Naive thymus-derived CD4-positive, alpha-beta T cell (primary cell): ENCODE measurements at regions not wholly inside any gene's neighbourhood (a gene's known extent, or its start where the extent isn't known, plus 50 kb on each side); places are given as distances from the start of the nearest gene placed in this dataset.

ENCODE experiments used
- ATAC-seq: fragments of 150-1000 bp; cut with Tn5 transposase; 2 replicates; pipeline ENCODE4 v1.10.0; 2021; ENCODE audit warnings: mild to moderate bottlenecking, moderate library complexity
- CTCF ChIA-PET: fragments of 350-600 bp; sonication (Branson Sonifier 250); formaldehyde crosslinking; loops from one replicate; lab custom pipeline; 2021; ENCODE audit warnings: antibody characterized with exemption; lab: Charles Lee
- POLR2A ChIA-PET: fragments of 350-600 bp; sonication (Branson Sonifier 250); formaldehyde crosslinking; loops from one replicate; lab custom pipeline; 2021; ENCODE audit warnings: antibody characterized with exemption, inconsistent platforms; lab: Charles Lee
- DNase-seq, 9 donors: peaks; one replicate each; pipeline versions ENCODE4 v3.0.0 to v3.0.0-alpha.2; 2020 to 2022; ENCODE audit warnings: mixed read lengths in 1 of 9
- H3K27ac ChIP-seq: one replicate; pipeline ENCODE4 v1.7.0; 2013; ENCODE audit warnings: mild to moderate bottlenecking, low read depth, low read length, moderate library complexity
- H3K27me3 ChIP-seq, 2 donors: one replicate each; pipeline ENCODE4 v1.7.0; 2013; ENCODE audit warnings: low read length in 2 of 2, mild to moderate bottlenecking in 2 of 2, moderate library complexity in 2 of 2; ENCODE audit not compliant: control insufficient read depth in 2 of 2, insufficient read depth in 2 of 2
- H3K36me3 ChIP-seq, 3 experiments: 1 replicate in 2 of 3; 2 replicates in 1 of 3; pipeline ENCODE4 v1.7.0; 2013; ENCODE audit warnings: low read length in 3 of 3, mild to moderate bottlenecking in 3 of 3, moderate library complexity in 1 of 3; ENCODE audit not compliant: insufficient read depth in 3 of 3, control insufficient read depth in 2 of 3
- H3K4me1 ChIP-seq, 2 donors: one replicate each; pipeline ENCODE4 v1.7.0; 2013; ENCODE audit warnings: low read length in 2 of 2, mild to moderate bottlenecking in 2 of 2, moderate library complexity in 1 of 2; ENCODE audit not compliant: control insufficient read depth in 2 of 2, insufficient read depth in 2 of 2
- H3K4me3 ChIP-seq: 2 replicates; pipeline ENCODE4 v1.7.0; 2013; ENCODE audit warnings: mild to moderate bottlenecking, low read length
- H3K9me3 ChIP-seq, 3 experiments: 1 replicate in 2 of 3; 2 replicates in 1 of 3; pipeline ENCODE4 v1.7.0; 2013; ENCODE audit warnings: low read length in 3 of 3; ENCODE audit not compliant: control insufficient read depth in 2 of 3
- H3K27ac Mint-ChIP-seq, 9 donors: one replicate each; pipeline ENCODE4 v1.8.0; 2020 to 2022; ENCODE audit warnings: mixed read lengths in 9 of 9, mild to moderate bottlenecking in 8 of 9, moderate library complexity in 5 of 9, inconsistent platforms in 2 of 9
- H3K27me3 Mint-ChIP-seq, 5 donors: one replicate each; pipeline ENCODE4 v1.8.0; 2021 to 2022; ENCODE audit warnings: mixed read lengths in 5 of 5, mild to moderate bottlenecking in 1 of 5
- H3K36me3 Mint-ChIP-seq, 5 donors: one replicate each; pipeline ENCODE4 v1.8.0; 2020 to 2022; ENCODE audit warnings: mixed read lengths in 5 of 5, mild to moderate bottlenecking in 3 of 5, inconsistent platforms in 1 of 5
- H3K4me1 Mint-ChIP-seq, 7 donors: one replicate each; pipeline ENCODE4 v1.8.0; 2020 to 2022; ENCODE audit warnings: mixed read lengths in 7 of 7, mild to moderate bottlenecking in 3 of 7, inconsistent platforms in 1 of 7
- H3K4me3 Mint-ChIP-seq, 10 donors: one replicate each; pipeline ENCODE4 v1.8.0; 2020 to 2022; ENCODE audit warnings: mild to moderate bottlenecking in 10 of 10, mixed read lengths in 10 of 10, moderate library complexity in 6 of 10, inconsistent platforms in 2 of 10
- H3K9me3 Mint-ChIP-seq, 11 donors: one replicate each; pipeline ENCODE4 v1.8.0; 2020 to 2022; ENCODE audit warnings: mixed read lengths in 11 of 11, mild to moderate bottlenecking in 4 of 11, inconsistent platforms in 1 of 11, moderate library complexity in 1 of 11
- intact Hi-C, 2 donors: fragments of 100-400 bp; cut with micrococcal nuclease; formaldehyde crosslinking; loops; one replicate each; pipeline ENCODE4 v1.15.1; 2023

DNA sequence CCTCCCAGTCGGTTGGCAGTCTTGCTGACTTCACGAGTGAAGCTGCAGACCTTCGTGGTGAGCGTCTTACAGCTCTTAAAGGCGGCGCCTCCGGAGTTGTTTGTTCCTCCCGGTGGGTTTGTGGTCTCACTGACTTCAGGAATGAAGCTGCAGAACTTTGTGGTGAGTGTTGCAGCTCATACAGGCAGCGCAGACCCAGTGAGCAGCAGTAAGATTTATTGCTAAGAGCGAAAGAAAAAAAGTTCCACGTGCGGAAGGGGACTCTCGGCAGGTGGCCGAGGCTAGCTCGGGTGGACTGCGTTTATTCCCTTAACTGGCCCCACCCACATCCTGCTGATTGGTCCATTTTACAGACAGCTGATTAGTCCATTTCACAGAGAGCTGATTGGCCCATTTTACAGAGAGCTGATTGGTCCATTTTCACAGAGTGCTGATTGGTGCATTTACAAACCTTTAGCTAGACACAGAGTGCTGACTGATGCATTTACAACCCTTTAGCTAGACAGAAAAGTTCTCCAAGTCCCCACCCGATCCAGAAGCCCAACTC, 240.3 kb downstream of the LRATD1 start:
- ChIA-PET POLR2A (no interaction called here), CTCF (no interaction called here)
- Histone ChIP-seq H3K4me3 (no peak overlapping the region), H3K36me3 (no peaks in the 10 kb centered on the region), H3K27ac (no peak overlapping the region), H3K9me3 (no peaks in the 10 kb centered on the region), H3K27me3 (no peaks in the 10 kb centered on the region), H3K4me1 (no peaks in the 10 kb centered on the region)
- no peaks in the 10 kb centered on the region for H3K36me3 Mint-ChIP-seq
- H3K4me1 Mint-ChIP-seq: no peaks in the 10 kb centered on the region
- H3K27ac Mint-ChIP-seq: no peak overlapping the region
- peaks cover 0 to 19% (median 4%) of the 10 kb centered on the region in 11 donors for H3K9me3 Mint-ChIP-seq
- H3K4me3 Mint-ChIP-seq: peak overlapping the region in 4 of 10 donors; percentile 21 to 67 (median 38)
- intact Hi-C loops: no loop called here
- peaks cover 0 to 8% (median 5%) of the 10 kb centered on the region in 5 donors for H3K27me3 Mint-ChIP-seq
- no peak for DNase-seq
- no peak for ATAC-seq

DNA sequence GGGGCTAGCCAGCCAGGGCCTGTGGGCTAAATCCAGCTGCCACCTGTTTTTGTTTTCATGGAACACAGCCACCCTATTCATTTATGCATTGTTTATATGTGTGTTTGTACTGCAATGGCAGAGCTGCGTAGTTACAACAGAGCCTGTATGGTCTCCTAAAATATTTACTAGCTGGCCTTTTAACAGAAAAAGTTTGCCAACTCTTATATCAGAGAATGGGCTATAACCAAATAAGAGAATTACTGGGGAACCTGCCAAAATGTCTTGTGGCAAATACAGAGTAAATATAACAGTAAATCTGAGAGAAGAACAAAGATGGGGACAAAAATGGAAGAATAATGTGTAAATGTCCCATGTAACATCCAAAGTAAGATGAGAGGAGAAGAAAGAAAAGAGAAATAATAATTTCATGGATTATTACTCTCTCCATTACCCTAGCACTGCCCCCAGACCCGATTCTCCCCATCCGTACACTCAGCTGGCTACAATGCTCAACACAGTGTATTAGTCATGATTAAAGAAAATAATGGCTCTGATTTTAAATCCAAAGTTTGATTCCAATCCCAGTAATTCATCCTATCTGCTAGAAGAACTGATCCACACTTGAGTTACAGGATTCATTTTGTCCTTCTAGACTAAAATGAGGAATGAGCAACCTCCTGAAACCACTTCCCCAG, 249.3 kb downstream of the LRATD1 start:
- POLR2A ChIA-PET: interaction anchor here (0.7 kb wide), 1 partner anchor 574 kb away, joined by 3 read pairs; no protein-coding TSS in a partner anchor
- DNase-seq: no peak
- Mint-ChIP-seq H3K27ac (no peak overlapping the region), H3K36me3 (no peaks in the 10 kb centered on the region), H3K27me3 (peaks cover 0 to 9% (median 0%) of the 10 kb centered on the region in 5 donors), H3K9me3 (peaks cover 0 to 6% (median 0%) of the 10 kb centered on the region in 11 donors), H3K4me3 (no peak overlapping the region), H3K4me1 (no peaks in the 10 kb centered on the region)
- ATAC-seq: no peak
- H3K36me3 ChIP-seq: no peaks in the 10 kb centered on the region
- no peaks in the 10 kb centered on the region for H3K4me1 ChIP-seq
- no peak overlapping the region for H3K27ac ChIP-seq
- CTCF ChIA-PET: no interaction called here
- no peaks in the 10 kb centered on the region for H3K27me3 ChIP-seq
- H3K4me3 ChIP-seq: no peak overlapping the region
- H3K9me3 ChIP-seq: no peaks in the 10 kb centered on the region
- intact Hi-C loops: no loop called here

DNA sequence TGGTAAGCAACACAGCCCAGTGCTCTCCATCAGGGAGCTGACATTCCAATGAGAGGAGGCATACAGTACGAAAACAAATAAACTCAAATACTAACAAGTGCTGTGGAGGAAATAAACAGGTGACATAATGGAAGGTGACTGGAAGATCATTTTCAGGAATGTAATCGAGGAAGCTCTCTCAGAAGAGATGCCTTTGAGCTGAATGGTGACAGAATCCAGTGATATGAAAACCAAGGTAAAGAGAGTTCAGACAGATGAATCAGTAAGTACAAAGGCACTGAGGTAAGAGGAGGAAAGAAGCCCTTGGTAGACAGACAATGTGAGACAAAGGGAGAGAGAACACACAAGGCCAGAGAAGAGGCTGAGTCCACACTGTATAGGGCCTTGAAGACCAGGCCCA, 252.1 kb downstream of the LRATD1 start:
- no peak overlapping the region for H3K27ac Mint-ChIP-seq
- Histone ChIP-seq H3K27ac (no peak overlapping the region), H3K9me3 (no peaks in the 10 kb centered on the region), H3K27me3 (no peaks in the 10 kb centered on the region), H3K4me3 (no peak overlapping the region), H3K4me1 (no peaks in the 10 kb centered on the region), H3K36me3 (no peaks in the 10 kb centered on the region)
- H3K4me3 Mint-ChIP-seq: no peak overlapping the region
- H3K36me3 Mint-ChIP-seq: no peaks in the 10 kb centered on the region
- H3K9me3 Mint-ChIP-seq: peaks cover 0 to 4% (median 0%) of the 10 kb centered on the region in 11 donors
- POLR2A ChIA-PET: no interaction called here
- no peaks in the 10 kb centered on the region for H3K4me1 Mint-ChIP-seq
- no peak for DNase-seq
- intact Hi-C loops: no loop called here
- CTCF ChIA-PET: no interaction called here
- no peak for ATAC-seq
- H3K27me3 Mint-ChIP-seq: peaks cover 0 to 2% (median 0%) of the 10 kb centered on the region in 5 donors

DNA sequence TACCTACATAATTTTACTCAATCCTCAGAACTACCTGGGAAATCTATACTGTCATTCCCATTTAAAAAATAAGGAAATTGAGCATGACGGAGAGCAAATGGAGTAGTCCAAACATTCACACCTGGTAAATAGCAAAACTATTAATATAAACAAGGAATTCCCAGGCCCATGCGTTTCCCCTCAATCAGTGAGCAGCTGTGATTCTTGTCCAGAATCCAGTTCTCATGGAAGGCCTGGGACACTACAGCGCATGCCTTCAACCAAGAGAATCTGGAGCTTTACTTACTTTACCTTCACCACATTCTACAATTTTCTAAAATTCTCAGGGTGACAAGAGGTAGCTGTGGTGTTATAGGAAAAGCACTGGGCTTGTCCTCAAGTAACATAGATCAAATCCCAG, 259.0 kb downstream of the LRATD1 start:
- DNase-seq: no peak
- no peaks in the 10 kb centered on the region for H3K36me3 Mint-ChIP-seq
- intact Hi-C loops: no loop called here
- H3K27ac ChIP-seq: no peak overlapping the region
- H3K27ac Mint-ChIP-seq: no peak overlapping the region
- POLR2A ChIA-PET: no interaction called here
- H3K9me3 Mint-ChIP-seq: peaks cover 0 to 5% (median 0%) of the 10 kb centered on the region in 11 donors
- H3K36me3 ChIP-seq: no peaks in the 10 kb centered on the region
- H3K27me3 Mint-ChIP-seq: peaks cover 0 to 7% (median 0%) of the 10 kb centered on the region in 5 donors
- no peaks in the 10 kb centered on the region for H3K9me3 ChIP-seq
- no peak overlapping the region for H3K4me3 ChIP-seq
- H3K4me1 Mint-ChIP-seq: no peaks in the 10 kb centered on the region
- CTCF ChIA-PET: no interaction called here
- no peak for ATAC-seq
- no peaks in the 10 kb centered on the region for H3K27me3 ChIP-seq
- no peak overlapping the region for H3K4me3 Mint-ChIP-seq
- H3K4me1 ChIP-seq: no peaks in the 10 kb centered on the region

DNA sequence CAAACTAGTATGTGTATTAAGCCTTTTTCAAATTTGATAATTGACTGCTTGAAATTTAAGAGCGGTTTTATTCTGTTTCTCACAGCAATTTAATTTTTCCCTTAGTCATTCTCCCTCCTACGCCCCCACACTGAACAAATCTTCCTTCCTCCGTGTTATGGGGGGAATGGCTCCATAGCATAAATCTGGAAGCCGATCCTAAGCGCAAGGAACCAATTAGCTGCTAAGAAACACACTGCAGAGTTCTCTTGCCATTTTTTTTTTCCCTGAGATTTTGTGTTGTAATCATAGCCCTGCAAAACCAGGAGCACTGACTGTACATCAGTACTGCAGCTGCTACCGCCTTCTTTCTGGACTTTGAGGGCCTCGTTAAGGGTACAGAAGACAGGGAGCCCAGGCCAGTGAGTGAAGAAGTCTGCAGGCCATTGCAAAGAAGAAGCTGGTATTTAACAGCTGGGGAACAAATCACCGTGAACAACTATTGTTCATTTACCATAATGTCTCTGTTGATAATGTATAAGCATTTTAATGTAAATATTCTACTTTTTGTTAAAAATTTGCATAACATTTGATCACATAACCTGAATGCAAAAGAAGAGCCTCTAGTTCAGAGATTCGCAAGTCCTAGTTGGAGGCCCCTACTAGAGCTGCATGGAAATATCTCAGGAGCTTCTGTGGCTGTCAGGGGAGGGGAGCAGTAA, 264.0 kb downstream of the LRATD1 start:
- H3K4me1 Mint-ChIP-seq: no peaks in the 10 kb centered on the region
- H3K36me3 Mint-ChIP-seq: no peaks in the 10 kb centered on the region
- intact Hi-C loops: no loop called here
- H3K27ac Mint-ChIP-seq: peak overlapping the region in 1 of 9 donors; percentile 6
- no peaks in the 10 kb centered on the region for H3K4me1 ChIP-seq
- no peaks in the 10 kb centered on the region for H3K27me3 ChIP-seq
- H3K36me3 ChIP-seq: no peaks in the 10 kb centered on the region
- ChIA-PET CTCF (no interaction called here), POLR2A (no interaction called here)
- H3K27me3 Mint-ChIP-seq: peaks cover 0 to 12% (median 6%) of the 10 kb centered on the region in 5 donors
- DNase-seq (no peak), ATAC-seq (no peak)
- H3K4me3 Mint-ChIP-seq: no peak overlapping the region
- peaks cover 0 to 5% (median 0%) of the 10 kb centered on the region in 11 donors for H3K9me3 Mint-ChIP-seq
- H3K27ac ChIP-seq: no peak overlapping the region
- no peak overlapping the region for H3K4me3 ChIP-seq
- no peaks in the 10 kb centered on the region for H3K9me3 ChIP-seq

DNA sequence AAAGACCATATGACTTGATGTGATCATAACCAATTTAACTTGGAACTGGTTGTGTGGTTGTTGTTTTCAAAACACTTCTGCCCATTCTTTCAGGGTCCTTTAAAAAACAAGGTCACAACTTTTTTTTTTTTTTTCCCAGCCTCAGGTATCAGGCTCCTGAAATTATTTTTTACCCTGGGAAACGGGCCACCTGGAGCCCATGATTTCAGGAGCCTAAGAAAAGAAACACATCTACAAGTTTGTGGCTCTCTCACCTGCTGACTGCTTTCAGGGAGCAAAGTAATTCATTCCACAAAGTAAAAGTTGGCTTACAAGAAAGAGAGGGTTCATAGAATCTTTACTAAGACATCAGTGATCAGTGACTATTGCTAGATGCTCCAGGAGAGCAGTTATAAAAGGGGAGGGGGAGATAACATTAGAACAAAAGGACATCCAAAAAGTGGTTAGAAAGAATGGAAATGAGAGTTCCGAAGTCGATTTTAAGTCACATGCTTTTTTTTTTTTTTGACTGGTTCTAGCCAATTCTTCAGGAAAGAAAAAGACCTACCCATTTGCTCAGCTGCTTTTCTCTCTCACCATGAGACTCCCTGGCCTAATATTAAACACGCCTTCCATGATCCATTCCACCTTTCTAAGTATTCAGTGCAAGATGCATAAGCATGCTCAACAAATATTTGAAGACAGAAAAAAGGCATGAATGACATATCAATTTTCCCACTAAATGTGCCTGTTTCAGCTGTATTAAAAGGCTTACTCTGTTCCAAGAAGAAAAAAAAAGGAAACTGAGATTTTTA, 267.3 kb downstream of the LRATD1 start:
- ChIA-PET POLR2A (no interaction called here), CTCF (no interaction called here)
- H3K27me3 ChIP-seq: no peaks in the 10 kb centered on the region
- no peaks in the 10 kb centered on the region for H3K4me1 Mint-ChIP-seq
- no peaks in the 10 kb centered on the region for H3K4me1 ChIP-seq
- no peak for DNase-seq
- H3K27me3 Mint-ChIP-seq: peaks cover 0 to 13% (median 8%) of the 10 kb centered on the region in 5 donors
- H3K9me3 ChIP-seq: no peaks in the 10 kb centered on the region
- no peak overlapping the region for H3K27ac ChIP-seq
- no peak overlapping the region for H3K4me3 ChIP-seq
- no peak overlapping the region for H3K4me3 Mint-ChIP-seq
- no peaks in the 10 kb centered on the region for H3K36me3 ChIP-seq
- intact Hi-C loops: no loop called here
- H3K36me3 Mint-ChIP-seq: no peaks in the 10 kb centered on the region
- no peak overlapping the region for H3K27ac Mint-ChIP-seq
- ATAC-seq: no peak
- H3K9me3 Mint-ChIP-seq: peaks cover 0 to 2% (median 0%) of the 10 kb centered on the region in 11 donors
